Heart left ventricle (tissue), 13 donors: ENCODE measurements at regions not wholly inside any gene's neighbourhood (a gene's known extent, or its start where the extent isn't known, plus 50 kb on each side); places are given as distances from the start of the nearest gene placed in this dataset.

Experiments used
- POLR2A ChIP-seq, 2 donors: fragments of 450-650 bp; IDR thresholded peaks; one replicate each; pipeline ENCODE4 v1.6.1; 2017; ENCODE audit warnings: antibody characterized with exemption in 2 of 2, mild to moderate bottlenecking in 2 of 2, moderate library complexity in 2 of 2
- TF ChIP-seq, protein P1 (sequence below), 12 donors: fragments of 200-600 bp; sonication (generic) in 4 of 12; IDR thresholded peaks; one replicate each; pipeline versions ENCODE4 v1.5.0 to v1.8.0; 2018 to 2022; ENCODE audit warnings: antibody characterized with exemption in 12 of 12, mild to moderate bottlenecking in 5 of 12
- donor health status: ischemic (EF 13 %, LVEDD 7.1; RV severe dilation, severe dysfunction).
- donor health status: DM: no; HTN: yes; CAD: no.
- donor health status: DM: no; HTN: no; CAD: no.
- donor health status: ischemic (EF 25% LVEDD 6.9; RV normal size, moderate dysfunction).
- donor health status: ischemic (EF 25% LVEDD 5.7; RV mildly dilated, moderate dysfunction).
- donor health status: ischemic (EF 35%, LVEDD 5.7; RV mildly dilated, moderate dysfunction).
- donor health status: nonischemic (EF 11% LVEDD 7.7; RV severe dilation, severe dysfunction).
- donor health status: DM: yes; HTN: yes; CAD: no.
- donor health status: PGD.
- donor health status: ischemic (EF 29% LVEDD 5.4; RV normal size, mild dysfunction).
- donor health status: nonischemic (EF 23%, LVEDD 6.1; RV moderate dilation, normal function).

DNA sequence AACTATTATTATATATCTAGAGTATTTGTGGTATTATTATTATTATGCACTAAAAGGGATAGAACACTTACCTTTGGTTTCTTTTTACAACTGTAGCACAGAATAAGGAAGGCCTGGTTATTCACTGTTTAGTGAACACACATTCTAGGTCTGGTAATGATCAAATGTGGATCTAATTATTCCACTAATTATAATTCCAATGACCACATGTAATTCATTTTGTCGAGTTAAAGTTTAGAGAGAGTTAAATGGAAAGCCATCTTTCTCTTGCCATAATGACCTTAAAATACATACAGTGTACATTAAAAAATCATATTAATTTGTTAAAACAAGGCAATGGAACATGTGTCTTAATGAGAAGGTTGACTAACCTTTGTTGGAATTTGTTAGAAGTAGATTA is 147.8 kb downstream of the SEM1 start:
- TF ChIP-seq, protein P1, sequence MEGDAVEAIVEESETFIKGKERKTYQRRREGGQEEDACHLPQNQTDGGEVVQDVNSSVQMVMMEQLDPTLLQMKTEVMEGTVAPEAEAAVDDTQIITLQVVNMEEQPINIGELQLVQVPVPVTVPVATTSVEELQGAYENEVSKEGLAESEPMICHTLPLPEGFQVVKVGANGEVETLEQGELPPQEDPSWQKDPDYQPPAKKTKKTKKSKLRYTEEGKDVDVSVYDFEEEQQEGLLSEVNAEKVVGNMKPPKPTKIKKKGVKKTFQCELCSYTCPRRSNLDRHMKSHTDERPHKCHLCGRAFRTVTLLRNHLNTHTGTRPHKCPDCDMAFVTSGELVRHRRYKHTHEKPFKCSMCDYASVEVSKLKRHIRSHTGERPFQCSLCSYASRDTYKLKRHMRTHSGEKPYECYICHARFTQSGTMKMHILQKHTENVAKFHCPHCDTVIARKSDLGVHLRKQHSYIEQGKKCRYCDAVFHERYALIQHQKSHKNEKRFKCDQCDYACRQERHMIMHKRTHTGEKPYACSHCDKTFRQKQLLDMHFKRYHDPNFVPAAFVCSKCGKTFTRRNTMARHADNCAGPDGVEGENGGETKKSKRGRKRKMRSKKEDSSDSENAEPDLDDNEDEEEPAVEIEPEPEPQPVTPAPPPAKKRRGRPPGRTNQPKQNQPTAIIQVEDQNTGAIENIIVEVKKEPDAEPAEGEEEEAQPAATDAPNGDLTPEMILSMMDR (IDR thresholded peaks at IDR 0.05): no peak
- no peak for TF ChIP-seq POLR2A (IDR thresholded peaks at IDR 0.05)
